HG03442 (cell line): ENCODE measurements at regions not wholly inside any gene's neighbourhood (a gene's known extent, or its start where the extent isn't known, plus 50 kb on each side); places are given as distances from the start of the nearest gene placed in this dataset.

Experiments used
- ATAC-seq: cut with Tn5 transposase; IDR thresholded peaks from one replicate; pipeline ENCODE4 v1.9.1; 2021; ENCODE audit warnings: mild to moderate bottlenecking, moderate library complexity; ENCODE audit not compliant: unreplicated experiment

DNA sequence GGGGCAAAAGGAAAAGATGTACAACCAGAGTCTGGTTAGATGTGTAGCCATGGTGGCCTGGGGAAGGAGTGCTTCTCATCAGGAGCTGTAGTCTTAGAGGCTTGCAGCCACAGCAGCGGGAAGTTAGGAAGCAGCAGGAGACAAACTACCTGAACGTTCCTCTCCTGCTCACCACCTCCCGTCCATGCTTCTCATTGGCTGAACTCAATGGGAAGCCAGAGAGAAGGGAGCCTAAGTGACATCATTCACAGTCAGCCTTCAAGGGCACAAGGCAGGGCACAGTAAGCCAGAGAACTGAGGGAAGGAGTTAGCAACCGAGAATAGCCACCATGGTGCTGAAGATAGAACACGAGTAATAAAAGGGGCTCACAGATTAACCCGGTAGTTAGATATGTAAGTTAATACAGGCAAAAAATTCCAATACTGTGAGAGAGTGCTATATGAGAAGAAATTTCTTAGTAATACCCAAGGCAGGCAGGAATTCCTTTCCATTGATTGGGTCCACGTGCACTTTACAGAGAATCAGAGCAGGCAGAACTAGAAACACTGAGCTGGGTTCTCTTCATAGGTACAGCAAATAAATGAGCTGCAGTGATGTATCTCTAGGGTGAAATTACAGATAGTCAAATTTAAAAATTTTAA is 391.5 kb upstream of the DACH1 start:
- ATAC-seq, result no peak

GRCh38 chr13:72255908-72256307 is 388.9 kb upstream of the DACH1 start:
- no peak for ATAC-seq

DNA sequence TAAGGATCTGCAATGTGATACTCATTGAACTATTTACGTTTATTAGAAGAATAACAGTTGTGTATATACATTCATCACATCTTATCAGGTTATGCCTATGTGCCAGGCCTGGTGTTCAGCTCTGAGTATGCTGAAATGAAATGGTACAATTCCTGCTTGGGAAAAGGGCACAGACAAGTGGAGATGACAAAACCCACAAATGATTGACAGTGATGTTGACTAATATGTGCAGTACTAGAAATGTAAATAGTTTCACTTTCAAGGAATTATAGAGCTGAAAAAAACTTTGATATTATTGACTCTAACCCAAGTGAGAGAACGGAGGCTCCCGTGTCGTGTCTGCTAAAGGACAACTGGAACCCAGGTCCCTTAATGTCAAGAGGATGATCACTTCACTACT is 386.8 kb upstream of the DACH1 start:
- ATAC-seq, result no peak

DNA sequence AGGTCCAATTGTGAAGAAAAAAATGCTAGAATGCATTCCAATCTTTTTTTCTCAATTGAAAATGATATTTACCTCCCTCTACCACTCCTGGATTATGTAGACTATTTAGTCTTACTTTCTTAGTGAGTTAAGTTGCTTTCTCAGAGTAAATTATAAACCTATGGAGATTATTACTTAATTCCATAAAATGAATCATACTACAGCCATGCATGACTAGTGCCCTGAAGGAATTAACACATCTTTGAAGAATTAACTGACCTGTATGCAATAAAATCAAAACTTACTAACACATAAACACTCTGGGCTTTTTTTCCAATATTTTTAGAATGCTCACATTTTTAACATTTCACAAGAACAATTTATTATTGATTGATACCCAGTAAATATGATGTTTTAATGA is 379.4 kb upstream of the DACH1 start:
- no peak for ATAC-seq

GRCh38 chr13:72244788-72245187 is 377.8 kb upstream of the DACH1 start:
- ATAC-seq, result no peak

DNA sequence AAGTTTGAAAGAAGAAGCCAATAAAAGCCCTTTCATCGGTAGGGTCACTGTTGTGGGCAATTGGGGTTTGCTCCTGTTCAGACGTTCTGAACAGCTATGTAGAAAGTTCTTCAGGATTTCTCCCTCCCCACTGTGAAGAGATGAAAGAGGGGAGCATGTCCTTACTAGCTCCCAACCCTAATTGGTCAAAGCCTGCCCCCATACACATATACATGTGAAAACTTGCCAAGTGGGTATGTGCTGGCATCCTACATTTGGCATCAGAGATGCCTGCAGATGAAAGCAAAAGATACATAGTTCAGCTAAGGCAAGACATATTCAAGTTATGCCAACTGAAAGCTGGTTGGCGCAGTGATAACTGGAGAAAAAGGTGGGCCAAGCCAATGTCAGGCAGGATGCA is 363.1 kb upstream of the DACH1 start:
- ATAC-seq, result no peak

- no peak for ATAC-seq
Measured at GRCh38 chr13:72229067-72229466, 362.1 kb upstream of the DACH1 start.

DNA sequence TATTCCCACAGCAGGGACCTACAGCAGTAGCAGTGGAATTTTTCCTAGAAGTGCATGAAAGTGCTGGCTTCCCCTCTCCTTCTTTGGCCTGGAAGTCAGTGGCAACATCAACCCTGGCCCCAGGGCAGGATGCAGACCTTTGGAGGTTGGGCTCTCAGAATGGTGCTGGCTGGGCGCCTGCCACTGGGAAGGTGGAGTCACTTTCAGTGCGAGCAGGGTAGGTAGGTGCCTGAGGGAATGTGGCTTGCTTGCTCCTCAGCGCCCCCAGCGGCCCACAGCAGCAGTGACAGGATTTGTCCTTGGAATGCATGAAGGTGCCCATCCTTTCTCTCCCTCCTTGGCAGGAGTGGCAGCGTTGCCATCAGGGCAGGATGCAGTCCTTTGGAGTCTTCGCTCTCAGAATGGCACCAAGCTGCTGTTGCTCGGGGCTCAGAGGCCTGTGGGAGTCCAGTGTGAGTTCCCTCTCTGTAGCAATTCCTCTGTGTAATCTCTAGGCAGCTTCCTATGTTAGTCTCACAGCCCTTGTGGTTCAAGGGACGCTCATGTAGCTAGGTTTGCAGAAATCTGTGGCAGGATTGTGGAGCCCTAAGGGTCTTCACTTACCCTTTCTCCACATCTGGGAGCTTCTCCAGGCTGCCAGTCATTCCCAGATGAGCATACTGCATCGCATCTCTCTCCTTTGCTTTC is 354.4 kb upstream of the DACH1 start:
- ATAC-seq, result peak; percentile 55

DNA sequence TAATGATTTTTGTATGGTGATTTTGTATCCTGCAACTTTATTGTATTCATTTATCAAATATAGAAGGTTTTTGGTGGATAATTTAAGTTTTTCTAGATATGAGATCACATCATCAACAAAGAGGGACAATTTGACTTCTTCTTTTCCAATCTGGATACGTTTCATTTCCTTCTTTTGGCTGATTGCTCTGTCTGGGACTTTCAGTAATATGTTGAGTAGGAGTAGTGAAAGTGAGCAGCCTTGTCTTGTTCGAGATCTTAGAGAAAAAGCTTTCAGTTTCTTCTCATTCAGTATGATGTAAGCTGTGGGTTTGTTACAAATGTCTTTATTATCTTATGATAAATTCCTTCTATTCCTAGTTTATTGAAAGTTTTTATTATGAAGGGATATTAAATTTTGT is 352.0 kb upstream of the DACH1 start:
- peak; percentile 91 for ATAC-seq

GRCh38 chr13:72217142-72217541 is 350.1 kb upstream of the DACH1 start:
- ATAC-seq, result no peak

DNA sequence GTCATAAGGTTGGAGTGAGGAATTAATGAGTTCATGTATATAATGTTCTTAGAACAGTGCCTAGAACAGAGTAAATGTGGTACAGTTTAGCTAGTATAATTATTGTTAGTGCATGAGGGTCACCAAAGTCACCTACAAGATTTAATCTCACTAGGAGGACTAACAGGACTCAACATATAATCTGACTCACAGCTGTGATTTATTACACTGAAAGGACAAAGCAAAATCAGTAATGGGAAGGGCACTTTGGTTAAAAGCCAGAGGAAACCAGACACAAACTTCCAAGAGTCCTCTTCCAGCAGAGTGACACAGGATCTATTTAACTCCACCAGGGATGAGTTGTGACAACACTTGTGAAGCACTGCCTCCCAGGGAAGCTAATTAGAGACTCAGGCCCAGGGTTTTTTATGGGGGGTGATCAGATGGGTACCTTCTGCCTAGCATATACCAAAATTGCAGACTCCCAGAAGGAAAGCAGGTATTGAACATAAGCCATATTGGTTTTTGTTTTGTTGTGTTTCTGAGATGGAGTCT is 341.2 kb upstream of the DACH1 start:
- no peak for ATAC-seq

DNA sequence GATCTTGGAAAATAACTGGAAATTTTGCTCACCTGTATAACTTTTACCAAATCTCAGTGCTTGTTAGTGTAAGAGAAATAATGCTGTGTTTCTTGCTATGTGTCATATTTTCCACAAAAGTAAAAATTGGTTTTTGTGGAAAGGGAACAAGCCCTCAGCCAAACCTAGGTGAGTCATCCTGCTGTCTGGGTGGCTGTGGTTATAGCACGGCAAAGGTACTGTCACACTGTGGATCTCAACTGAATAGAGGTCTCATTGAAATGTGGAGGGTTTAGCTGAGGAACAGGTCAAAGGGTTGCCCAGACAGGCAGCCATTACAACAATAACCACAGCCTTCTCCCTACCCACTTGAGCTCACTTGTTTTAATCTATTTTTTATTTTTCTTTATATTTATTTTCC is 338.8 kb upstream of the DACH1 start:
- ATAC-seq, result no peak

- no peak for ATAC-seq
Measured at GRCh38 chr13:72204291-72204690, 337.3 kb upstream of the DACH1 start.

GRCh38 chr13:72201726-72202125 is 334.7 kb upstream of the DACH1 start:
- ATAC-seq, result no peak

DNA sequence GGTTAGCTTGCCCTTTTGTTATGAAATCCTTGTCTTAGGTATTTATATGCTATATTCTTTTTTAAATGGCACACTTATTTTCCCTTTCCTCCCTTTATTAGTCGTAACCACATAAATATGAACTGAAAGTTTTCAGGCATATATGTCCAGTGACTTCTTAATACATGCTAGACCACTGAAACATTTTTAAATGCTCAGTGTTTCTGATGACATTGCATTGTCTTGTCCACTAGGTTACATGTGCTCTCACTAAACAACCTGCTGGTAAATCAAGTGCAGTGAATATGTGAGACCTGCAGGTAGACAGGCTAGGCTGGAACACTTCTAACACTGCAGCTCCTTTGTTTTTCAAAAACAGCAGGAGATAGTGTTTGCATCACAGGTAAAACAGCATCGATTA is 332.6 kb upstream of the DACH1 start:
- ATAC-seq, result no peak

DNA sequence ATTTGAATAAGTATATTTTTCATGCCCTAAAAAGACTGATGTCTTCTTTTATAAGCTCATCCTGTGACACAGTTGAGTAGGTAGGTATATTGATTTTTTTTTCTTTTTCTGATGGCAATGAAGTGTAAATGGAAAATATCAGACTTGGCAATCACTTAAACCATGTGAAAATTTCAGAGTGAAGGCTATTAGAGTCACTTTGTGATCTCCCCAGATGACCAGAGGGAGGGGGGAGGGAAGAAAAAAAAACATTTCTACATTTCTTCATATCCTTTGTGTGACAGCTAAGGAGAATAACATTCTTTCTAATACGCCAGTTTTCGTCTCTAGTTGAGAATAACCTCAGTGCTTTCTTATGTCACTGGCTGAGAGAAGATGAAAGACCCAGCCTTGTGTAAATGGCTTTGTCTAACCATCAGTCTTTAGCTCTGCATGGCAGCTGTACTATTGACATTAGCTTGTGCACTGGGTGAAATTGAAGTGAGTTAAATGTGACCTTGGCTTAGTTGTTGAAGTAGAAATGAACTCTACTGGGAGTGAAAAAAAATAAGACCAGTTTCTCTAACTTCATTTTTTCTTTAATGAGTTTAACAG is 332.1 kb upstream of the DACH1 start:
- ATAC-seq, result no peak

- ATAC-seq, result no peak
Measured at GRCh38 chr13:72198042-72198441, 331.0 kb upstream of the DACH1 start.

DNA sequence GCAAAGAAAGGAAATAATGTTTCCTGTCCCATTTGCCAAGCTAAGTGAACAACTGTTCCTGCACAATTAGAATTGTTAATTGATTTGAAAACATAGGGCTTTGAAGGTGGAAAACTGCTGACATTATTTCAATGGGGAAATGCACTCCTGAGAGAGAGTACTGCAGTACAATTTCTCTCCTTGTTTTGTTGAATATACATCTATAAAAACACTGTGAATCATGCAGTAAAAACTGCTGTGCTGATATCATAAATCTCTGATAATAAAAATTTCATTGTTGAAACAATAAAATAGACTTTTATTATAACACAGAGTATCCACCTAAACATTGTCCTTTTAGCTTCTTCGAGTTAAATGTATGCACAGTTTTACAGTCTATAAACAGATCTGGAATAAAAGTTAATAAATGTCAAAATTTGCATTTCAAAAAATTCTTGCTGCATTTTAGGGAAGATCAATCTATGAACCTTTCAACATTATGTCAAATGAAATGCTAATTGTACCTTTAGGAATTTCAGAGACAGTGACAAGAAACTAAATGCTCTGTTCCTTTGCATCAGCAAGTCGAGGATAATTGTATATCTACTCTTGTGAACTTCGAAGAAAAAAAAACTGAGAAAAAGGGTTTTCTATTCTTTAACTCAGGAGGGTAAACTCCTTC is 328.2 kb upstream of the DACH1 start:
- no peak for ATAC-seq

GRCh38 chr13:72194523-72194922 is 327.5 kb upstream of the DACH1 start:
- ATAC-seq, result no peak

DNA sequence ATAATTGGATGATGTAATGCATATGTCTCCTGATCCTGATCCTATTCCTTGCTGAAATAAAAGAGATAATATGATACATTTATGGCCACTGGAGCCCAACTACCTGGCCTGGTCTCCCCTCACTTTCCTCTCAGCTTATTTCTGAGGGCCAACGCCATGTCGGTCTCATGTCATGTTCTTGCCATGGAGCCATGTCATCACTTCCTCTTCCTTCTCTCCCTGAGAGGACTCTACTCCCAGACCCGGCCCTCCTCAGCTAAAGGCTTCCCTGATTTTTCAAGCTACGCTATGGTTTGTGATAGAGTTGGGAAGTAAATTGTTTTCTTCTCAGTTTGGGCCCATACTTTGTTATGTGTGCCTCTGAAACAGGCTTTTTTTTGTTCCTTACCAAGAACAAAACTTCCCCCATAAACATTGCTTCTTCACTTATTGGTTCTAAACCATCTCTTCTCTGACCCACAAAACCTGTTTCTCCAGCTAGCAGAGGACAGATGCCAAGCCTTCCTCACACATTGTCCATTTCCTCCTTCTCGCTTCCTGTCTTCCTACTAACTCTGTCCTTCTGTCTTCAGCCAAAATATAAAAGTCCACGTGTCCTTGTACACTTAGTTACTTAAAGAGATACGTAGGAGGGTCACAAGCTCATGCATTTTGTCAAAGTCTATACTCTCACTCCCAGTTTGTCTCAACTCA is 319.9 kb upstream of the DACH1 start:
- no peak for ATAC-seq

GRCh38 chr13:72185776-72186175 is 318.8 kb upstream of the DACH1 start:
- no peak for ATAC-seq
